NCI-H1105 treated with DMSO at 0.1 percent for 48 hours (cell line): ENCODE measurements at regions not wholly inside any gene's neighbourhood (a gene's known extent, or its start where the extent isn't known, plus 50 kb on each side); places are given as distances from the start of the nearest gene placed in this dataset.
A peak's percentile ranks its signal among the peaks of the same experiment; 100 is the strongest.

ENCODE experiments used
- DNase-seq: peaks from one replicate; lab custom pipeline; 2025; lab: John Stamatoyannopoulos, UW

- no peak for DNase-seq
These were observed 708.2 kb upstream of the PTPRD start for GRCh38 chr9:11320989-11321388.

DNA sequence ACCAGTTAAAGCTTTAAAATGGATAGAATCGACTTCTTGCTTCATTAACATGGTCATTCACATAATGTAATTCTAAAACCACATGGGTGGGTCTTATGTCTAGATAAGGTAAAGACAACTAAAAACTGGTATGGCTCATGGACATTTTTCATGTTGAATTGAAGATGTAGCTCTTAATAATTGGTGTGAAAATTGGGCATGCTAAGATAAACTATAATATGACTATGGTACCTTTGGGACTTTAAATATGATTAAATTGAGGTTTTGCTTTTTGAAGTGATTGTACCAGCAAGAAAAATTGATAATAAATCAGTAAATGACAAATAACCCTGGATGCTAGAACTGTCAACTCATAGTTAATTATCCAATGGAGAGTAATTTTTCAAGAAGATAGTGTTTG is 710.7 kb upstream of the PTPRD start:
- DNase-seq = no peak

DNA sequence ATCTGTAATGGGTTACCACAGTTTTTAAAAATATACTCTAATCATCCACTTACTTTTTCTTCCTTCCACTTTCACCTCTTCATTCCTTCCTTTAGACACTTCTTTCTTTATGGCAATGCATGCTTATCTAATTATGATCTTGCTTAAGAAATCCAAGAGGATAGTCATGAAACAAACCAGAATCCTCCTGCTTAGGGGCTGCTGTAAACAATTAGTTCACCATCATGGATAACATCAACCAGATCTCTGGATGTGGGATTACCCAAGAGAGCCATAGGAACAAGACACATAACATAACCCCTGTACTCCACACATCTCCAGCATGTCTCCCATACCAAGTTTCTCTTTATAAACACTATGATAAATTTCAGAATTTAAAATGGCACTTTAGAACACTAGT is 713.4 kb upstream of the PTPRD start:
- no peak for DNase-seq

GRCh38 chr9:11328326-11328725 is 715.5 kb upstream of the PTPRD start:
- DNase-seq = no peak

DNA sequence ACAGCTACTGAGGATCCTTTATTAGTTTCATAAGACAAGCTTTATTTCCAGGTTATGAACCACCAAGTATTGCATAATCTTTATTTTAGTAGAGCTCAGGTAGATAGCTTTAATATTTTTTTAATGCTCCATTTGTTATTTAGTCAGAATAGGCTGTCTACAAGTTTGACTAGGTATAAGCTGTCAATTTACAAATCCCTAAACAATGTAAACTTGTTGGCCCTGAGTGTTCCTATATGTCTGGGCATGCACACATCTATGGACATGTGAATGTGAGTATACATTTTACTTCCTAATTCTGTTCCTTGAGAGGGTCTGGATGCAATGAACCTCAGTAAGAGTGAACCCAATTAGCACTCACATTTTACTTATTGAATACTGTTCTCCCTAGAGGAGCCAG is 722.2 kb upstream of the PTPRD start:
- DNase-seq = no peak

DNA sequence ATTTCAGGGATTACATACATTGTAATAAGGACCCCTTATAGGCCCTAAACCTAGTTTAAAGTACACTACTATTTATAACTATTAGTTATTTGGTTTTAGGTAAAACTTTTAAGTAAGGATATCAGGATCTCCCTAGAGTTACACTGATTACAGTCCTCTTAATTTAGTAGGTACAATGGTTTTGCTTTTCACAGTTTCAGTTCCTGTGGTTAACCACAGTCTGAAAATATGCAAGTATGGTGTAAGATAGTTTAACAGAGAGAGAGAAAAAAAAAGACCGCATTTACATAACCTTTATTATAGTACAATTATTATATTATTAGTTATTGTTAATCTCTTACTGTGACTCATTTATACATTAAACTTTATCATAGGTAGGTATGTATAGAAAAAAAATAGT is 725.3 kb upstream of the PTPRD start:
- DNase-seq = no peak

GRCh38 chr9:11340654-11341053 is 727.9 kb upstream of the PTPRD start:
- DNase-seq = no peak

- no peak for DNase-seq
These were observed 734.6 kb upstream of the PTPRD start for GRCh38 chr9:11347437-11347836.

DNA sequence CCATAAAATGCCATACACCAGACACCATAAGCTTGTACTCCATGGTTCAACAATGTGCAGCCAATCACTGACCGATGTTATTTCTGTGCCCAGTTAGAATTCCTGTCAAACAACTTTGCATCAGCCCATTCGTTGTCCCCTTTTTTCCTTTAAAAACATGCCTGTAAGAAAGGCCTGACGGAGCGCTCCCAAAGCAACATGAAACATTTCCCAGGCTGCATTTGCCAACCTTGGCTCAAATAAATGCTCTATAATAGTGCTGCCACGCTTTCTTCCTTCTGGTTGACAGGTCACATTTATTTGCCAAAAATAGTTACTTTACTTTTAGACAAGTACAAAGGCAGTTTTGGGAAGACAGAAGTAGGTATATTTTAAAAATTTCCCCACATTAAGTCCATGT is 735.6 kb upstream of the PTPRD start:
- no peak for DNase-seq

DNA sequence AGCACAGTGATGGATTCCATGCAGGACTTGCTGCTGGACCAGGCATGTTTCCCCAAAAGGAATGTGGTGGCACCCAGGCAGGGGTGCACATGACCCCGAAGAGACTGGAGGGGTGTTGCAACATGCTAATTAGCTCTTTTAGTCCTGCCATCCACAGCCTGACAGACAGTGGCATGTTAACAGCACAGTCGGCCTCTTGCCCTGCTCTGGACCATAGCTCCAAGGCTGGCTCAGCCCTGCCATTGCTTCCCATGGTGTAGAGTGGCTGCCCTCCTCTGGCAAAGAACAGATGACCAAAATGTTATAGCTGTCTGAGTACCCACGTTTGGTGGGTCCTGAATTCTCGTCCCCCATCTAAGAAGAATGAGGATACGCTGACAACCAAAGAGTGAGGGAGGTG is 736.4 kb upstream of the PTPRD start:
- DNase-seq = no peak

GRCh38 chr9:11352612-11353011 is 739.8 kb upstream of the PTPRD start:
- DNase-seq = peak; percentile 74

DNA sequence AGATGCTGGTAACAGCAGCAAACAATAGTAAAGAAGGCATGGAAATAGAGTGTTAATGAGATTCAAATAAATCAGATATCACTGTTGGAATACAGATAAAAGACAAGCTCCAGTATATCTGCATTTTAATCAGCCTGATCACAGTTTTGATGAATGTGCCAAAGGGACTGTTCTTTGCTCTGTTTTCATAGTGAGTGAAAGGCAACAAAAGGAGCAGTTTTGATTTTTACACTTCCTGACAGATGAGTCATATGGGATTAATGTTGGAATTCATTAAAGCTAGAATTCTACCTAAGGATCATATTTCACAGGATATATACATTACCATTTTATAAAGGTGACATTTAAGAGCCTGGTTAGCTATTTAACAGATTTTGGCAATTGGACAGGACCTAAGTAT is 743.3 kb upstream of the PTPRD start:
- no peak for DNase-seq

DNA sequence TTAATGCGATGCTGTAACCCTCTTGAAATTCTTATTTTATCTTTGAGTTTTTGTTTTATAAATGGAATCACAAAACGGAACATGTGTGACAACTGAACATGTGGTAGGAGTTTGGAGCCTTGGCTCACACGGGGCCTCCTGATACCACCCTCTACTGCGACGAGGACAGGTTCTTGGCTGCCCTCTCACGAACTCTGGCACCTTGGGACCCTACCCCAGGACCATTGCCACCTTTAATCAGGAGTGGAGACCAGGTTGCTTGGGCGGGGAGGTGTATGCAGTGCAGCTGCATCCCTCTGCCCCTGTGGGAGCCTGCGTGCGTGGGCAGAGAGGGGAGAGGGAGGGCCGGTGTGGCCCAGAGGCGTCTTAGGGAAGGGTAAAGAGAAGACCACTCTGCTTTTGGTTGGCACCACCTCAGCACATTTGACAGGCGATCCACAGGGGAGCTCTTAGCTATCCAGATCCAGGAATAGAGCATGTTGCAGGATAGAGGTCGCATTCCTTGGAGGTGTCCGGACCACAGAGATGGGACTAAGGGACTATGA is 753.9 kb upstream of the PTPRD start:
- DNase-seq = no peak

GRCh38 chr9:11374926-11375325 is 762.1 kb upstream of the PTPRD start:
- no peak for DNase-seq

GRCh38 chr9:11402621-11403020 is 789.8 kb upstream of the PTPRD start:
- DNase-seq = no peak

GRCh38 chr9:11414241-11414640 is 801.4 kb upstream of the PTPRD start:
- DNase-seq = no peak

- DNase-seq = no peak
These were observed 805.0 kb upstream of the PTPRD start for GRCh38 chr9:11417782-11418181.

GRCh38 chr9:11431490-11431889 is 818.7 kb upstream of the PTPRD start:
- no peak for DNase-seq

- no peak for DNase-seq
These were observed 819.6 kb upstream of the PTPRD start for GRCh38 chr9:11432361-11432760.

DNA sequence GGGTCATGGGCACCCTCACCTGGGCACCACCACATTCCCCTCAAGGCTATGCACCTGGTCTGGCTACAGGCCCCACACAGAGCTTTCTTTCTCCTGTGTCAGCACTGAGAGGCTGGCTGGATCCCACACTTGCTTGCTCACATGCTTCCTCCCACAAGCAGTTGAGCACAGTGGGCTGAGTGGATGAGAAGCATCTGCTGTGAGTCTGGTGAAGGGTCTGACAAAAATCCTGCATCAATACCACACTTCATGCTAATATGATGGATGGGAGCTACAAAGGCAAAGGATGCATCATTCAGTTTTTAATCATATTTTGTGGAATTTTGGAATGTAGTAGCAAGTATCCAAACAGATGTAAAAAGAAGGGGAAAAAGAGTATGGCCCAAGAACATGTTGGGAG is 830.8 kb upstream of the PTPRD start:
- DNase-seq = no peak

DNA sequence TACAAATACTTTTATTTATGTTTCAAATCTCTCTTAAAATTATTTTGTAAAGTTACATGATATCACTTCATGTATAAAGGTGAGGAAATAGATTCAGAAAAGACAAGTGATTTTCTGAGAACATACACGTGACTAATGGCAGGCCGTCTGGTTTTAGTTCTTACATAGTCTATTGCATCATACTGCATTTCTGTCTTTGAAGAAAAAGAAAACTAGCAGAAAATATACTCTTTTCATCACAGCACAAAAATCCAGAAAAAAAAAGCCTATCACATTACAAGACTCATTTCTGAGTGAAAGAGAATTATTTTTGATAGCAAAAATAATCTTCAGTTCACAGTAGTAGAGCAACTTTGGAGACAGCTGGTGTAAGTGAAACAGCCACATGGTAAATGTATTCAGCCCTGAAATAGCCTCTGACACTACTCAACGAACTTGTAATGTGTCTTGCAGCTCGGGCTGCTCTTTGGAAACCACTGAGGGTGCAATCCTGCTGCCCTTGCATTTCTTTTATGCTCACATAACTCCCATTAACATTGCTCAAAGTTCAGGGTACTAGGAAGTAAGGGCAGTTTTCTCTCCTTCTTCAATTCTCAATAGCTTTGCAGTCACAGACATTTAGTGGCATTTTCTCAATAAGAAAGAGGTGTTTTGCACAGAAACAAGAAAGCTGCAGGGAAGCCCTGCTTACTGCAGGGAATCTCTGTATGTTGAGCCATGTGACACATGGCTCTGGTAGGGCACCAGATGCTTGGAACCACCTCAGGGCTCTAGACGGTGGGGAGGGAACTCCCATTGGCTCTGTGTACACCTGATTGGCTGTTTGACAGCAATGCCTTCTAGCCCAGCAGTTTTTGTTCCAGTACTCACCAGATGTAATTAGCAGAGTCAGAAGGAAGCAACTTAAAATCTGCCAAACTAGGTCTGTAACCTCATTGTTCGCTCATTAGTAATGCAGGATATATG is 845.3 kb upstream of the PTPRD start:
- peak; percentile 12 for DNase-seq

GRCh38 chr9:11469745-11470144 is 856.9 kb upstream of the PTPRD start:
- DNase-seq = no peak

- DNase-seq = no peak
These were observed 858.5 kb upstream of the PTPRD start for GRCh38 chr9:11471321-11471720.

DNA sequence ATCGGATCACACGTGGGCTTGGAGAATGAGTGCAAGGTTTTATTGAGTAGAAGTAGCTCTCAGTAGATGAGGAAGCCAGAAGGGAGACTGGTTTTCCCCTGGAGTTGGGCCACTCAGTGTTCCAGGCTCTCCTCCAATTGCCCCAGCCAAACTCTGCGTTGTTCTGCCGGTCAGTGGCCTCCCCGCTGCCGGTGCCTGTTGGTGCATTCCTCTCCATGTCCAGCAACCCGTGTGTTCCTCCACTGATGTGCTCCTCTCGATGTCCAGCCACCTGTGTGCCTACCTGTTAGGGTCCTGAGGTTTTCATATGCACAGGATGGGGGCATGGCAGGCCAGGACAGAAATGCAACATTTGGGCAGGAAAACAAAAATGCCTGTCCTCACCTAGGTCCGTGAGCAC is 888.0 kb upstream of the PTPRD start:
- DNase-seq = no peak
